Keratinocyte (primary cell): ENCODE measurements at regions not wholly inside any gene's neighbourhood (a gene's known extent, or its start where the extent isn't known, plus 50 kb on each side); places are given as distances from the start of the nearest gene placed in this dataset.

Source experiments
- DNase-seq: peaks from one replicate; pipeline ENCODE4 v3.0.0-alpha.2; 2011; ENCODE audit warnings: low read depth, missing footprints, low spot score
- FAIRE-seq: peaks from 2 replicates; lab custom pipeline; 2011; peaks lifted over from hg19 to GRCh38; lab: Jason Lieb, UNC
- H2AFZ ChIP-seq: 2 replicates; pipeline ENCODE4 v1.6.0; 2012; ENCODE audit warnings: low read length, control low read depth, inconsistent platforms; ENCODE audit not compliant: control insufficient read depth
- H3K27ac ChIP-seq: 2 replicates; pipeline ENCODE4 v1.5.1; 2011; ENCODE audit warnings: low read length; ENCODE audit not compliant: control insufficient read depth, insufficient read depth
- H3K27me3 ChIP-seq: 3 replicates; pipeline ENCODE4 v1.6.0; 2011; ENCODE audit warnings: low read length; ENCODE audit not compliant: control insufficient read depth, insufficient read depth; ENCODE audit errors: extremely low read depth
- H3K36me3 ChIP-seq, 2 experiments: 2 replicates in 1 of 2; 3 replicates in 1 of 2; pipeline ENCODE4 v1.5.1; 2011; ENCODE audit warnings: low read length in 2 of 2, mild to moderate bottlenecking in 1 of 2; ENCODE audit not compliant: control insufficient read depth in 2 of 2, insufficient read depth in 2 of 2; ENCODE audit errors: extremely low read depth in 1 of 2
- H3K4me1 ChIP-seq: 3 replicates; pipeline ENCODE4 v1.5.1; 2011; ENCODE audit warnings: low read length; ENCODE audit not compliant: control insufficient read depth, insufficient read depth; ENCODE audit errors: extremely low read depth
- H3K4me2 ChIP-seq: 3 replicates; pipeline ENCODE4 v1.6.0; 2011; ENCODE audit warnings: low read depth, low read length; ENCODE audit not compliant: control insufficient read depth, insufficient read depth; ENCODE audit errors: extremely low read depth
- H3K4me3 ChIP-seq, 3 experiments: fragments of 200-600 bp in 1 of 3; sonication (generic) in 1 of 3; 2 replicates in 2 of 3; 3 replicates in 1 of 3; pipeline ENCODE4 v1.5.1; 2011 to 2016; ENCODE audit warnings: low read length in 3 of 3, mild to moderate bottlenecking in 3 of 3, control low read depth in 2 of 3, inconsistent platforms in 1 of 3, low read depth in 1 of 3, mixed read lengths in 1 of 3, mixed run types in 1 of 3, moderate library complexity in 1 of 3; ENCODE audit not compliant: control insufficient read depth in 2 of 3, insufficient read depth in 2 of 3; ENCODE audit errors: extremely low read depth in 1 of 3
- H3K79me2 ChIP-seq: 2 replicates; pipeline ENCODE4 v1.6.0; 2012; ENCODE audit warnings: low read length; ENCODE audit not compliant: control insufficient read depth, insufficient read depth
- H3K9ac ChIP-seq: 3 replicates; pipeline ENCODE4 v1.6.0; 2011; ENCODE audit warnings: low read length; ENCODE audit not compliant: control insufficient read depth, insufficient read depth; ENCODE audit errors: extremely low read depth
- H3K9me1 ChIP-seq: 3 replicates; pipeline ENCODE4 v1.6.0; 2011; ENCODE audit warnings: low read length; ENCODE audit not compliant: control insufficient read depth, insufficient read depth; ENCODE audit errors: extremely low read depth
- H3K9me3 ChIP-seq: 2 replicates; pipeline ENCODE4 v1.5.1; 2012; ENCODE audit warnings: low read depth, low read length; ENCODE audit not compliant: control insufficient read depth
- H4K20me1 ChIP-seq: 3 replicates; pipeline ENCODE4 v1.6.0; 2011; ENCODE audit warnings: low read length; ENCODE audit not compliant: control insufficient read depth, insufficient read depth; ENCODE audit errors: extremely low read depth
- CTCF ChIP-seq, 3 experiments: IDR thresholded peaks in 1 of 3; conservative IDR thresholded peaks in 1 of 3; optimal IDR thresholded peaks in 1 of 3; 2 replicates in 2 of 3; 3 replicates in 1 of 3; pipeline versions ENCODE3 to v1.5.1; 2011; ENCODE audit warnings: low read length in 3 of 3, mild to moderate bottlenecking in 3 of 3, moderate library complexity in 2 of 3, control low read depth in 1 of 3, inconsistent platforms in 1 of 3; ENCODE audit not compliant: insufficient read depth in 2 of 3; ENCODE audit errors: extremely low read depth in 1 of 3
- EZH2 ChIP-seq: IDR thresholded peaks from one replicate; pipeline ENCODE4 v1.6.1; 2012; ENCODE audit warnings: inconsistent platforms, mild to moderate bottlenecking, low read length, moderate library complexity
- dilution Hi-C: fragments of 300-500 bp; cut with MboI; formaldehyde crosslinking; loops from one replicate; pipeline ENCODE4 v1.7.0; 2020; ENCODE audit warnings: low sequenced_read_pairs; ENCODE audit not compliant: extremely low pct_ligation_motif_present

GRCh38 chr9:38192731-38193265 is 123.8 kb upstream of the SHB start:
- no peak overlapping the region for H2AFZ ChIP-seq
- dilution Hi-C loops = no loop called here

GRCh38 chr9:38186404-38187115 is 117.5 kb upstream of the SHB start:
- H3K36me3 ChIP-seq = no peaks in the 10 kb centered on the region
- no peak overlapping the region for H3K9ac ChIP-seq
- FAIRE-seq (no peak), DNase-seq (no peak)
- no peak overlapping the region for H3K4me2 ChIP-seq
- no peaks in the 10 kb centered on the region for H3K27me3 ChIP-seq
- H4K20me1 ChIP-seq = no peaks in the 10 kb centered on the region
- H3K9me3 ChIP-seq = no peaks in the 10 kb centered on the region
- H3K9me1 ChIP-seq = no peaks in the 10 kb centered on the region
- H3K4me1 ChIP-seq = peaks cover 9% of the 10 kb centered on the region
- no peak for TF ChIP-seq EZH2
- TF ChIP-seq CTCF (optimal IDR thresholded peaks at IDR 0.05 in 1 of 3, IDR thresholded peaks at IDR 0.05 in 1 of 3, conservative IDR thresholded peaks at IDR 0.05 in 1 of 3; ENCODE audit: extremely low read depth in 1 of 3, insufficient read depth in 2 of 3, low read length in 3 of 3) = no peak
- no peak overlapping the region for H2AFZ ChIP-seq
- dilution Hi-C loops = no loop called here
- no peak overlapping the region for H3K27ac ChIP-seq
- H3K4me3 ChIP-seq = no peak overlapping the region
- no peaks in the 10 kb centered on the region for H3K79me2 ChIP-seq

More at GRCh38 chr9:38192731-38193265, 123.8 kb upstream of the SHB start:
- H3K36me3 ChIP-seq = no peaks in the 10 kb centered on the region
- DNase-seq (no peak), FAIRE-seq (no peak)
- no peak overlapping the region for H3K27ac ChIP-seq
- no peaks in the 10 kb centered on the region for H3K9me1 ChIP-seq
- H3K27me3 ChIP-seq = no peaks in the 10 kb centered on the region
- no peak overlapping the region for H3K9ac ChIP-seq
- H3K4me2 ChIP-seq = no peak overlapping the region
- no peak for TF ChIP-seq CTCF (optimal IDR thresholded peaks at IDR 0.05 in 1 of 3, IDR thresholded peaks at IDR 0.05 in 1 of 3, conservative IDR thresholded peaks at IDR 0.05 in 1 of 3; ENCODE audit: extremely low read depth in 1 of 3, insufficient read depth in 2 of 3, low read length in 3 of 3)
- TF ChIP-seq EZH2 = no peak
- H3K4me3 ChIP-seq = no peak overlapping the region
- no peaks in the 10 kb centered on the region for H3K79me2 ChIP-seq
- no peaks in the 10 kb centered on the region for H4K20me1 ChIP-seq
- no peaks in the 10 kb centered on the region for H3K9me3 ChIP-seq
- peaks cover 14% of the 10 kb centered on the region for H3K4me1 ChIP-seq
